GM20000 (cell line): ENCODE measurements at regions not wholly inside any gene's neighbourhood (a gene's known extent, or its start where the extent isn't known, plus 50 kb on each side); places are given as distances from the start of the nearest gene placed in this dataset.

Experiments used
- DNase-seq: peaks from one replicate; pipeline ENCODE4 v3.0.0; 2012; ENCODE audit warnings: low spot score
- CTCF ChIP-seq: IDR thresholded peaks from 2 replicates; pipeline ENCODE4 v1.5.1; 2012; ENCODE audit warnings: mild to moderate bottlenecking, control low read depth; ENCODE audit errors: extremely low read depth, missing control alignments

- no peak for DNase-seq
- no peak for TF ChIP-seq CTCF
Observed at GRCh38 chr18:57991552-57991951, 52.5 kb upstream of the NEDD4L start.

GRCh38 chr18:57989536-57989935 is 54.5 kb upstream of the NEDD4L start:
- TF ChIP-seq CTCF, result no peak
- no peak for DNase-seq

- DNase-seq, result no peak
- TF ChIP-seq CTCF, result no peak
Observed at GRCh38 chr18:57984490-57985115, 59.4 kb upstream of the NEDD4L start.

GRCh38 chr18:57983965-57984364 is 60.1 kb upstream of the NEDD4L start:
- DNase-seq, result no peak
- no peak for TF ChIP-seq CTCF

GRCh38 chr18:57983472-57983871 is 60.6 kb upstream of the NEDD4L start:
- TF ChIP-seq CTCF, result no peak
- no peak for DNase-seq

GRCh38 chr18:57982372-57983021 is 61.5 kb upstream of the NEDD4L start:
- DNase-seq, result no peak

More at GRCh38 chr18:57982372-57983021, 61.5 kb upstream of the NEDD4L start:
- TF ChIP-seq CTCF, result no peak
